Cortex of kidney (tissue), 1 donor: ENCODE measurements at regions not wholly inside any gene's neighbourhood (a gene's known extent, or its start where the extent isn't known, plus 50 kb on each side); places are given as distances from the start of the nearest gene placed in this dataset.

Experiments used
- DNase-seq: peaks from one replicate; lab custom pipeline; 2025; lab: John Stamatoyannopoulos, UW

DNA sequence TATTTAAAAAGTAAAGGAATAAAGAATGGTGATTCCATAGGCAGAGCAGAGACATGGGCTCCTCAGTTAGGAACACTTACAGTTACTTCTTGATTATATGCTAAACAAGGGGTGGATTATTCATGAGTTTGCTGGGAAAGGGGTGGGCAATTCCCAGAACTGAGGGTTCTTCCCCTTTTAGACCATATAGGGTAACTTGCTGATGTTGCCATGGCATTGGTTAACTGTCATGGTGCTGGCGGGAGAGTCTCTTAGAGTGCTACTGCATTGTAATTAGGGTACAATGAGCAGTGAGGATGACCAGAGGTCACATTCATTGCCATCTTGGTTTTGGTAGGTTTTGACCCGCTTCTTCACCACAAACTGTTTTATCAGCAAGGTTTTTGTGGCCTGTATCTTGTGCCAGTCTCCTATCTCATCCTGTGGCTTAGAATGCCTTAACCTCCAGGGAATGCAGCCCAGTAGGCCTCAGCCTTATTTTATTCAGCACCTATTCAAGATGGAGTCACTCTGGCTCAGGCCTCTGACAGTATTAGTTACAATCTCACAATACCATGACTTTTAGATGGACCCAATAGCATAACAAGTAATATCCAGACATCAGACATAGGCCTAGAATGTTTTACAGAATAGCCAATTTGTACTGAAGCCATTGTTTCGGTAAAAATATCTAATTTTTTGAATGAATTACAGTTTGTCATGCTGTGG, 106.8 kb downstream of the ZBTB18 start:
- no peak for DNase-seq

DNA sequence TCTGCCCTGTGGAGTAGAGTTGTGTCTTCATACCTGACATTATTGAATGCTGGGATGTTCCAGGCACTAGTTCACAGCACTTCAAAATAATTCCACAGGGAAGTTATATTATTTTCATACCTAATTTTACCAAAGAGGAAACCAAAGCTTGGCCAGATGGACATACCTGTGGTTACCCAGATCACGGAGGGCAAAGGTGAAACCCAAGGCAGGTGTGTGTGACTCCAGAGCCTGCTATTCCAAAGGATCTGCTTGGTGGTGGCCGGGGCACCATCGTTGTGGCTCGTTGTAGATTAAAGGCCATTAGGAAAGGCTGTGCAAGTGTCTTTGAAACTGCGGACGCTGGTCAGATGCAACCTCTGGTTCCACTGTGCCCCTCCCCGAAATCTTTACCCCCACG, 108.6 kb downstream of the ZBTB18 start:
- no peak for DNase-seq

DNA sequence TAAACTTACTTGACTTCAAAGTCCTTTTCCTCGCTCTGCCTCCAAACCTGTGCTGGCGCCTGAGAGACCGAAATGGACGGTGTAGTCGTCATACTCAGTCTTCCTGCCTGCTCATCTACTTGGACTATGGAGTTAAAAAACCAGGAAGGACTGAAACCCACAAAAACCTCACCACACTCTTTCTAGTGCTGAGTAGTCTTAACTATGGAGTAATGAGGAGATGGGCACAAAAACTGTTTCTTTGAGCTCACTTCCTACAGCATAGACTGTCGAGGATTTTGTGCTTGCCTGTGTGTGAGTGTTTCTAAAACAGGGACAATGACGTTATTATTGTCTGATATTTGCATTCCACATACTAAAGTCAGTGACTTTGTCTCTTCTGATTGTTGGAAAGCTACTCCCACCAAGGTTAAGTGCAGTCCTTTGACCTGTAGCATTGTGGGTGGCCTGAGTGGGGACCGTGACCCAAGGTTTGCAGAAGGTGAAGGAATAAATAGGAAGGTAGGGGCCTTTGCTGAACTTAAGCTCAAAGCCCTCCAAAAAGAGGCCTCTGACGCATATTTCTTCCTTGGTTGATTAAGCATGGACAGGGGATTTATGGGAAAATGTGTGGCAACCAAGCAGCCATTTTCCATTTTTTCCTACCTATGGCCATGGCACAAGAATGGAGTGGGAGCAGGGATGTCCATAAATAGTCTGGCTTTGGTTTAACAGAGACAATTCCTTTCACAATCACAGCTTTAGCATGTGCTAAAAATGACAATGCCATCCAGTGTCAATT, 109.6 kb downstream of the ZBTB18 start:
- no peak for DNase-seq

DNA sequence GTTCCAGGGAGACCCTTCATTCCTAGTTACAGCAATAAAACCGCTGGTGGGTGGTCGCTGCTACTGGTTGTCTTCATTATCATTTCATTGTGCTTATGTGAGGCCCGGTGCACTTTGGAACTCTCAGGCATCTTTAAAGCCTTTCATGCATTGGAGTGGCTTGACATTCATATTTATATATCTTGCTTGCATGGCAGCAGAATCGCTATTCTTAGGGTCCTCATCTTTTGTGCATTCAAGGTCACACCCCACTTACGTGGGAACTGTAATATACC, 110.1 kb downstream of the ZBTB18 start:
- DNase-seq = no peak

DNA sequence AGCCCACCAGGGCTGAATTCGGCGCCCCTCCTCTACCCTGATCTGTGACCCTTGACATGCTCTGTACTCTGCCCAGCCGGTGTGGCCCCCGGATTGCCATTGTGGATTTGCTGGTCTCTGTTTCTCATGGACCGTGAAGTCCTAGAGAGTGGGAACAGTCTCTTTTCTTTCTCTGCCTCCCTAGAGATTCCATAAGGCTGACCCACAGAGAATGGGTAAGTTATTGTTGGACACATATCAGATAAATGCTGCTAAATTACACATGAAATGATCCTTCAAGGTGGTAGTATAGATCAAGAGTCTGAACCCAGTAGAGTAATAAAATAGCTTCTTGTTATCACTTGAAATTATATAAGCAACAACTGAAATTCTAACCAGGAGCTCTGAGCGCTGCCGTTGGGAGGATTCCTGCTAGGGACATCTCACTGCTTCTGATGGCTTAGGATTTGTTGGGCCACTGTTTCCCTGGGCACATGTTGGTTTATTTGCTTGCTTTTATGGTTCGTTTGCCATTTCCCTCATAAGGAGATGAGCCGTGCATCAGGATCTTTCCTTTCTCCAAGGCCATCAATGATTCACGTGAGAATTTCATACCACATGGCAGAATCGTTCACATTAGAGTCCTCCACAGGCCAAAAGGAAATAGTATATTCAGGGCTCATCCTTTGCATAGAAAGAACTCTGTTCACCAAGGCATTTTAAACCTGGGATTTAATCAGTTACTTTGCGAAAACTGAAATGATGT, 111.9 kb downstream of the ZBTB18 start:
- no peak for DNase-seq

DNA sequence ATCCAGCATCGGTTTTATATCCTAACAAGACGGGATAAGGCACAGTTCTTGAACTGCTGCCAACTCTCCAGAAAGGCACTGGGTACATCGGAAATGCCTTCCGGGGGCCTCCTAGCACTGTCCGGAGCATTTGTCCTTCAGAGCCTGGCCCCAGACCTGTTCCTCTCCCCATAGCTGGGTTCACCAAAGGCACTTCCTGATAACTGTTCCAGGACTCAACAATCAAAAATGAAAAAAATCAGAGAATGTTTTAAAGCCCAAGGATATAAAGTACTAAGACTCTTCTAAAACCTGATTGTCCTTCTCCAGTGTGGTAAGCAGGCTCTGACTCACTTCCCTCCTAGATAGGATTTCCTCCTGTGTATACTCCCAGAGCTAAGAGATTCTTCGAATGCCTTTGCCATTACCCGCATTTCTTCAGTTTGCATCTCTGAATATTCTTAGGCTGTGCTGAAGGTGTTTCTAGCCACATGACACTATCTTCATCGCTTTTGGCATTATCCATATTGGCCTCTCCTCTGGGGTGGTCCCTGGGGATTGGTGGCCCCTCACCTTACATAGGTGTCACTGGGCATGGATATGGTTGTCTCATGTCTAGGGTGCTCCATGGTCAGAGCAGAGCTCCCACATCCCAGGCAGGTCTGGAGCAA, 112.9 kb downstream of the ZBTB18 start:
- DNase-seq = no peak

DNA sequence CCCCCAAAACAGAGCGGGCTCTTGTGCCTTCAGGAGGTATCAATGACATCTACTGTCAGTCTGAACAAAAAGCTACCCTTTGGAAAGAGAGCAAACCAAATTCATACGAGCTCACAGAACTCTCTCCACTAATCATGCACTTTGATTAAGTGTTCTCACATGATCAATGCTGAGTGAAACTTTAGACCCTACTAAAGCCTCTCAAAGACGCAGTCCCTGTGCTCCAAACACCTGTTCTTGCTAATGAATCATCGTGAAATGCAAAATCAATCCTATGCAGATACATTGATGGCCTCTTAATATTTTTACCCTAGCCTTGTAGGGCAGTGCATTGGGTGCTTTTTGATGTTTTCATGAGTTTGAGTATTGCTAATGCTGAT, 113.4 kb downstream of the ZBTB18 start:
- DNase-seq = no peak

DNA sequence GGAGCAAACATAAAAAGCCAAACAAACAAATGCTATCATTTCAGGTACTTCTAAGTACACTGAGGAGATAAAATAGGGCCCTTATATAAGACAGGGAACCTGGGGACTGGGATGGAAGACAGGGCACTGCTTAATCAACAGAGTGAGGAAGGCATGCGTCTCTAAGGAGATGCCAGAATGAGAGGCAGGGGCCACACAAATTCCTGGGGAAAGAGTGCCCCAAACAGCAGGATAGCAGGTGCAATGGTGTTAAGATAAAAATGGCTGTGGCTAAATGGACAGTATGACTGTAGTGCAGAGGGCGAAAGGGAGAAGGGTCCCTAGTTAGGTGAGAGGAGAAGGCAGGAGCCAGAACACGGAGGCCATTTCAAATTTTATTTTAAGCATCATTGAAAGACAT, 113.9 kb downstream of the ZBTB18 start:
- no peak for DNase-seq

DNA sequence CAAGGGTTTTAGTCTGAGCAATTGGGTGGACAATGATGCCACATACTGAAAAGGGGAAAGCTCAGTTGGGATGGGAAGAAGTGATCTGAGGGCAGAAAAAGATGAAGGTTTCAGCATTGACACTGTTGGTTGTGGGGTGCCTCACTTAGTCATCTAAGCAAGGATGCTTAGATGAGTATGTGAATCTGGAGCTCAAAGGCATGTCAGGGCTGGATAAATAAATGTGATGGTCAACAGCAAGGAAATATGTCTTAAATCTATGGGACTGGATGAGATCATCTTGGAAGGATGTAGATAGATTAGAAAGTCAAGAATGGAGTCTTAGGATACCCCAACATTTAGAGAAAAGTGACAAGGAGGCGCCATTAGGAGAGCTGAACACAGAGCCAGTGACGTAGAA, 114.6 kb downstream of the ZBTB18 start:
- DNase-seq = no peak

DNA sequence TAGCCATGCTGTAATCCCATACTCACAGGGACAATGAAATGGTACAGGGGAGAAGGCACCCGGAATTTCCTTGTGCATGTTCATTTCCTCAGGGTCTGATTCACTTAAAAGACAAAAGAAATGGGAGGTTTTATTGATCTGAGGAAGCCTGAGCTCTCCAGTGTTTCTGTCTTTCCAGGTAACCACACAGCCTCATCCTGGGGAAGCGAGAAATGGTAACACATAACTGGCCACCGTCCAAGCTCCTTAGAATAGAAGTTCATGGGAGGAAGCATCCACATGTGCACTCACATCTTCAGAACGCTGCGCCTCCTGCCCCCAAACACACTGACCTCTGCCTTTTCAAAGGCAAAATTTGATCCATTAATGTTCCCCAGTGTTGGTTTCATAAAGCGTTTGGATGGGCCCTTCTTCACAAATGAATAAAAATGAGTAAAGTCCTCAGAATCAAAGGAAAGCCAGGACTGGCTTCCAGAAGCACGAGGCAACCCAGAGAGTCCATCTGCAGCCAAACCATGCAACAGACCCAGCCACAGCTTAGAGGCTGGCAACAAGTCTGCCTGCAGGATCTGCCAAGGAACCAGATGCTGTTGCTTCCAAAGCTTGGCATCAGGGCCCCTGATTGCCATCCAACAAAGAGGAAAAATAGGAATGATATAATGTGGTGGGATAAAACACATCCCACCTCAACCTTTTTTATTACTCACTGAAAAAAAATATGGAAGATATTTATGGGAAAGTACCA, 120.3 kb downstream of the ZBTB18 start:
- no peak for DNase-seq

DNA sequence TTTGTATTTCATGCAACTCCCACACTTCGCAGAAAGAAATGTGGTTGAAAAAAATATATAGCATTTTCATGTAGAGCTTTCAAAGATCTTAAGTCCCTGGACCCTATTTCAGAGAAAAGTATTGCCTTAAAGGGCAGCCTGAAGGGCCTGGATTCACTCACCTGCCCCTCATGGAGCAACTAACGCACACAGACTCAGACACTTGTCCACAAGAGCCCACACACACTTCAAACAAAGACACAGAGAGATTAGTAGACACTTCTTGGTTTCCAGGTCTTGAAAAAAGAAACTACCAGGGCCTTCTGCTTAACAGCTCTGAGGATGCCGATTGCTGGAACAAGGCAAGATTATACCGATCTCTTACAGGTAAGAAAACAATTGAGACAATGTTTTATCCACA, 122.2 kb downstream of the ZBTB18 start:
- DNase-seq = no peak

DNA sequence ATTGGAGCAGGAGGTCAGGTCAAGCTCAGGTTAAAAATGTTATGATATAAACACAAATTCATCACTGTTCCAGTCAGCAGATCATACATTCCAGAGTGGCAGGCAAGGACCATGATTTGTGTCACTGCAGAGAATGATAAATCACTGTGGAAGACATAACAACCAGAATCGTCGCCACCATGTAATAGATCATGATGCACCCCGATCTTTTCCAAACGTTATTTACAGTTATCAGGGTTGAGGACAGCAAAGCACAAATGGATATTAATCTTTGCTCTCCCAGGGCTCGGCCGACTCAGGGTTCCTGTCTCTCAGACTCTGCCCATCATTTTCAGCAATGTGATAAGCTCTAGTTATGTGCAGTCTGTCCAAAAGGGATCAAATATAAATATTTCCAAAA, 122.7 kb downstream of the ZBTB18 start:
- DNase-seq = no peak

DNA sequence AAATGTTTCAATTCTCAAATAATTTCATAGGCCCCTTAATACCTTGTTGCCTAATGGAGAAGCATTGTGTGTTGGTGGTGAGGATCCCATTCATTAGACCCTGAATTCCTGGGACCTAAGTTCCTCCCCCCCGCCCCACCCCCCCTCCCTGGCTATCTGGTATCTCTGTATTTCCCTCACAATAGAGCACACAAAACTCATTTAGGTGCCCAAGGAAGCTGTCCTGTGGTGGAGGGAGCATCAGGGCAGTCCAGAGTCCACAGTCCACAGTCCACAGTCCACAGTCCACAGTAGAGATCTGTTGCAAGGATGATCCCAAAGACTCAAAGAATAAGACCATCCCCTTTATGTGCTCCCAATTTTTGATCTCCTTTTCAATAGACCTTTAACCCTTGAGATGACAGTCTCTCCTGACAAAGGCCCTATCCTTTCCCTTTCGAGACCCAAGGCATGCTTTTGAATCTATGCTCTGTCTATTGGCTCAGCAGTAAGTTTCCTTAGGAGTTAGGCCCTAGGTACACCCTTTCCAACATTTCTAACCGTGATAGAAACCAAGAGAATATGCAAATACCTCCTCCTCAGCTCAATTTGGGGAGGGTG, 123.9 kb downstream of the ZBTB18 start:
- no peak for DNase-seq

DNA sequence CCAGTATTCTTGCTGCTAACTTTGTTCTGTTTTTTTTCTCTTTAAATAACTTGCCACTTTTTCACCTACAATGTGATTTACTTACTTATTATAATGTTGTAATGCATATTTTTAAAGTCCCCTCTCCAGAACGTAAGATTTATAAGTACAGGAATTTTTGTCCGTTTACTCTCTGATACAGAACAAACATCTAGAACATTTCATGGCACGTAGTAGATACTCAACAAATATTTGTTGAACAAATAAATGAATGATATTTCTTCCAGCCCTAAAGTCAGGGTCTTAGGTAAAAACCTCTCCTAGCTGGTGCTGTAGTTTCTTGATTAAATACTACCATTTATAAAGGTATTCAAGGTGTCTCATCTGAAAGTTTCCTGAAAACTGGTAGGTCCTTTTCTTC, 125.1 kb downstream of the ZBTB18 start:
- DNase-seq = no peak

DNA sequence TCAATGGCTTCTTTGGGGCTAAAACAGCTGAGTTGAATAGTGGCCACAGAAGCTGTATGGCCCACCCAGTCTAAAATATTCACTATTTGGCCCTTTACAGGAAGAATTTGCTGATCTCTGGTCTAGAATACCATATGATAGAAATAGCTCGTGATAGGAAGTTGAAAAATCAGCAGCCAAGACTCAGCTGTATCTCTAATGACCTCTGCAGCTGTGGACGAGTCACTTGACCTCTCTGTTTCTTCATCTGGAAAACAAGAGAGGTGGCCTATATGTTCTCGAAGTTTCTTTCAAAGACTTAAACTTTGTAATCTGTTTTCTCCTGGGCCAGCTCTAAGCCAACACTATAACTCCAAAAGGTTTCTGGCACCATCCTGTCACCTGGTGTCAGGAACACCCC, 129.2 kb downstream of the ZBTB18 start:
- DNase-seq = no peak

DNA sequence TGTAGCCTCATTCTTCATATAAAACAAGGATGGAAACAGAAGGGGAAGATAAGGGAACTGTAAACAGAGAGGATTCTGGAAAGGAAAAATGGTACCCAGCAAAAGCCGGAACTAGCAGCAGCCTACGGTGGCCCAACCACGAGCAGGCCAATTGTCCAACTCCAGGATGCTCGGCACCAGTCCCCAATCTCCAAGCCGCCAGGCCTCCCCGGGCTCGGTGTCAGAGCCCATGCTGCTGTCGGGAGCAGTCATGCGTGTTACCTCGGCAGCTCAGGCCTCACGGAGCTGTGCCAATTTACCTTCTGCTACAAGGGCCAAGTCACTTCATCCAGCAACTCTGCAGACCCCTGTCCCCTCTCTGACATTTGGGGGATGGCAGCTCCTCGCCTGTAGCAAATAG, 130.8 kb downstream of the ZBTB18 start:
- DNase-seq = no peak

DNA sequence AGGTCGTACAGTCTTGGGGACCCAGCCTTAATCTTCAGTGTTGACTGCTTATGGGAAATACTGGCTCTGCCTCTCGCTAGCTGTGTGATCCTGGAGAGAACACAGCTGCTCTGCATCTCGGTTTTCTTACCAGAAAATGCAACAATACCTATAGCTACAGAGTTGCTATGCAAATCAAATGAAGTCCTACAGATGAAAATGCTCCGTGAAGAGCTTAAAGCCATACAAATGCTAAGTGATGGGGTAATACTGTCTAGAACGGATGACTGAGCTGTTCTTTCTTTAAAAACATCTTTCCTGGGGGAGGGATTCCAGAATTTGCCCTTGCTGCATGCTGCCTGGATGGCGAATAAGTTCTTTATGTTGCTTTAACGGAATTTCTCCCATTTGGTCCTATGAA, 132.0 kb downstream of the ZBTB18 start:
- no peak for DNase-seq

DNA sequence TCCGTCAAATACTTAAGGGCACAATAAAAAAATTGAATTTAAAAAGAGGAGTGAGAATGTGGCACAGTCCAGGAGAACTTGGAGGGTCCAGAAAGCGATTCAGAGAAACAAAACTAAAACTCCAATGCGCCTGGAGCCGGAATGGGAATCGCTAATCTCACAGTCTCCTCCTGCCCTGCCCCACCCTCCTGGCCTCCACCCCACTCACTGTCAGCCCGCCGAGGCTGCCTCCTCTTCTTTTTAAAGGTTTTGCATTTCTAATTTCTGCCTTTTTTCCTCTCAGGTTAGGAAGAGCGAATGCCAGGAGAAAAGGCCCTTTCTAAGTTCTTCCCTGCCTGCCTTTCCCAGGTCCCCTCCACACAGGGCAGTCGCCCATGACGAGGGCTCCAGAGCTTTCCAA, 135.3 kb downstream of the ZBTB18 start:
- no peak for DNase-seq

DNA sequence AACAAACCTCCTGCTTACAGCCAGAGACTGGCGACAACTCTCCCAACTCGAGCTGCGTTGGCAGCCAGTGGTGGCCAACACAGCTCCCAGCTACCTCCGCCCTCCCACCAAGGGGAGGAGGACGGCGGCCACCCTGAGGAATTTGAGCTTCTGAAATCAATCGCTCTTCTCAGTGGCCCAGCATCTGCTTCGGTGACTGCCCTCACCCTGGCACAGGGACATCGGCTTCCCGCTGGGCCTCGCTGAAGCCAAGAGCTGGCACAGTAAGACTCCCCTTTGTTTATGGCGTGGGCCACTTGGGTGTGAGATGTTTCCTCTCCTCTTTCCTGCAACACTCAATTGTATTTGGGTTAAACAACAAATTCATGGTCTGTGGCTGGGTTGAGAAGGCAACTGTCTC, 136.2 kb downstream of the ZBTB18 start:
- no peak for DNase-seq

DNA sequence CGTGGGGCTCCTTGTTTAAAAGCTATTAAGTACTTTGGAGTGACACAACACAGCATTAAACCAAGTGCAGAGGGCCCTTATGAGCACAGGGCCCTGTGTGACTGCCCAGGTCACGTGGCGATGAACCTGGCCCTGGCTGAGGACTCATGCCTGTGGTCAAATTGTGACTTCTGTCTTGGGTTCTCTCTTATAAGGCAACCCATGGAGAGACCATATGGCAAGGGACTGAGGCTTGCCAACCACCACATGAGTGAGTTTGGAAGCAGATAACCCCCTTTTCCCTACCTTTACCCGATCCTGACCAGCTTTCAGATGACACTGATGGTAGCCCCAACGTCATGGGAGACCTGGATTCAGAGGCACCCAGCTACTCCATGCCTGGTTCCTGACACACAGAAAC, 140.5 kb downstream of the ZBTB18 start:
- no peak for DNase-seq

DNA sequence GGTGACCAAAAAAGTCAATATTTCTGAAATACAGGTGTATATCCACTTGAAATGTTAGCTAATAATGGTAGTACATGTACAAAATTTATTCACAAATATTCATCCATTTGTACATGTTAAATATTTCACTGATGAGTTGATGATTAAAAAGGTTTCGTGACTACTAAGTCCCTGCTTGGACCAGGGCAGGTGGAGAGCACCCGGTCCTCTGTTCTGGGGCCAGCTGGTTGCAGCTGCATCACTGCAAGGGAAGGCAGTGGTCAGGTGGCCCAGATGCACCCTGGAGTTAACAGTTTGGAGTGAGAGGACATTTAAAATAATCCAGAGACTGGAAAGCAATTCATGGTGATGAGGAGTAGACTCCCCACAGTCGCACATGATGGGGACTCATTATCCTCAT, 141.2 kb downstream of the ZBTB18 start:
- no peak for DNase-seq
